Endothelial cell of umbilical vein (primary cell): ENCODE measurements at regions not wholly inside any gene's neighbourhood (a gene's known extent, or its start where the extent isn't known, plus 50 kb on each side); places are given as distances from the start of the nearest gene placed in this dataset.

Source experiments
- BruUV-seq: library from RNA; stranded (reverse); fragments of 400-500 nt; replicated peaks from 2 replicates; lab custom pipeline; 2021; lab: Mats Ljungman, UMichigan
- CTCF ChIA-PET: fragments of 300-600, 350-600 bp; sonication (Branson Sonifier 250); formaldehyde crosslinking; loops from one replicate; lab custom pipeline; 2021; ENCODE audit warnings: antibody characterized with exemption, inconsistent platforms; lab: Charles Lee
- POLR2A ChIA-PET: fragments of 300-600, 350-600 bp; sonication (Branson Sonifier 250); formaldehyde crosslinking; loops from one replicate; lab custom pipeline; 2021; ENCODE audit warnings: antibody characterized with exemption, inconsistent platforms; lab: Charles Lee
- DNase-seq: peaks from one replicate; pipeline ENCODE4 v3.0.0-alpha.2; 2011; ENCODE audit warnings: low read depth, low spot score
- FAIRE-seq: peaks from 2 replicates; lab custom pipeline; 2011; peaks lifted over from hg19 to GRCh38; lab: Jason Lieb, UNC
- H2AFZ ChIP-seq: 2 replicates; pipeline ENCODE4 v1.6.0; 2012; ENCODE audit warnings: low read depth, low read length, control low read depth, inconsistent platforms
- H3K27ac ChIP-seq: 2 replicates; pipeline ENCODE4 v1.5.1; 2011; ENCODE audit warnings: low read depth, mild to moderate bottlenecking, control low read depth, low read length, moderate library complexity; ENCODE audit not compliant: insufficient read depth
- H3K27me3 ChIP-seq, 2 experiments: 2 replicates each; pipeline versions ENCODE4 v1.6.0 to v1.6.1; 2011; ENCODE audit warnings: low read length in 2 of 2, mixed read lengths in 1 of 2; ENCODE audit not compliant: control insufficient read depth in 2 of 2, insufficient read depth in 2 of 2
- H3K36me3 ChIP-seq, 2 experiments: 2 replicates in 1 of 2; 3 replicates in 1 of 2; pipeline ENCODE4 v1.5.1; 2011; ENCODE audit warnings: low read length in 2 of 2, mild to moderate bottlenecking in 1 of 2, moderate library complexity in 1 of 2; ENCODE audit not compliant: control insufficient read depth in 2 of 2, insufficient read depth in 2 of 2; ENCODE audit errors: extremely low read depth in 1 of 2
- H3K4me1 ChIP-seq: 3 replicates; pipeline ENCODE4 v1.5.1; 2011; ENCODE audit warnings: mild to moderate bottlenecking, low read length; ENCODE audit not compliant: control insufficient read depth, insufficient read depth; ENCODE audit errors: extremely low read depth
- H3K4me2 ChIP-seq: 2 replicates; pipeline ENCODE4 v1.6.1; 2011; ENCODE audit warnings: low read length, control low read depth, mixed read lengths; ENCODE audit not compliant: insufficient read depth
- H3K4me3 ChIP-seq, 3 experiments: fragments of 200-600 bp in 1 of 3; sonication (generic), shearing (Covaris generic) in 1 of 3; replicated peaks in 1 of 3; 2 replicates each; pipeline ENCODE4 v1.5.1; 2011 to 2016; ENCODE audit warnings: control low read depth in 3 of 3, low read length in 3 of 3, mild to moderate bottlenecking in 2 of 3, inconsistent platforms in 1 of 3, low read depth in 1 of 3, moderate library complexity in 1 of 3; ENCODE audit not compliant: insufficient read depth in 1 of 3
- H3K79me2 ChIP-seq: 2 replicates; pipeline ENCODE4 v1.6.0; 2012; ENCODE audit warnings: low read length, inconsistent platforms; ENCODE audit not compliant: control insufficient read depth, insufficient read depth
- H3K9ac ChIP-seq: replicated peaks from 2 replicates; pipeline ENCODE3; 2011; ENCODE audit warnings: low read length, control low read depth; ENCODE audit not compliant: insufficient read depth; ENCODE audit errors: extremely low read depth
- H3K9me1 ChIP-seq: replicated peaks from 3 replicates; pipeline ENCODE4 v1.6.0; 2011; ENCODE audit warnings: mild to moderate bottlenecking, low read length; ENCODE audit not compliant: control insufficient read depth, insufficient read depth; ENCODE audit errors: extremely low read depth
- H3K9me3 ChIP-seq: replicated peaks from 2 replicates; pipeline ENCODE4 v1.5.1; 2012; ENCODE audit warnings: low read length, inconsistent platforms; ENCODE audit not compliant: control insufficient read depth, insufficient read depth
- H4K20me1 ChIP-seq: replicated peaks from 2 replicates; pipeline ENCODE3; 2011; ENCODE audit warnings: mild to moderate bottlenecking, low read length; ENCODE audit not compliant: control insufficient read depth, insufficient read depth; ENCODE audit errors: extremely low read depth
- MYC ChIP-seq: IDR thresholded peaks from one replicate; pipeline ENCODE4 v1.6.1; 2011; ENCODE audit warnings: mild to moderate bottlenecking, low read depth, low read length
- POLR2A ChIP-seq: IDR thresholded peaks from 2 replicates; pipeline ENCODE4 v1.6.1; 2012; ENCODE audit warnings: low read depth, mild to moderate bottlenecking, control low read depth, low read length
- POLR2AphosphoS5 ChIP-seq: IDR thresholded peaks from 2 replicates; pipeline ENCODE4 v1.6.1; 2012; ENCODE audit warnings: low read depth, mild to moderate bottlenecking, control low read depth, low read length, moderate library complexity; ENCODE audit not compliant: insufficient read depth
- dilution Hi-C: fragments of 300-500 bp; cut with MboI; formaldehyde crosslinking; loops from one replicate; pipeline ENCODE4 v1.15.0; 2019; ENCODE audit warnings: low sequenced_read_pairs; ENCODE audit not compliant: extremely low pct_ligation_motif_present
- intact Hi-C: fragments of 100-400 bp; cut with micrococcal nuclease; formaldehyde crosslinking; loops from one replicate; pipeline ENCODE4 v1.10.0; 2022

GRCh38 chr2:107776362-107776761, 50.3 kb upstream of the RGPD4 start:
- Histone ChIP-seq H3K4me1 (no peaks in the 10 kb centered on the region), H2AFZ (no peak overlapping the region), H3K27ac (no peak overlapping the region), H3K36me3 (no peaks in the 10 kb centered on the region), H4K20me1 (no peaks in the 10 kb centered on the region), H3K4me2 (no peak overlapping the region), H3K4me3 (no peak overlapping the region), H3K9me1 (no peaks in the 10 kb centered on the region), H3K9ac (no peak overlapping the region), H3K79me2 (no peaks in the 10 kb centered on the region), H3K9me3 (no peaks in the 10 kb centered on the region), H3K27me3 (no peaks in the 10 kb centered on the region)
- dilution Hi-C loops = no loop called here
- DNase-seq (no peak), FAIRE-seq (no peak)
- TF ChIP-seq MYC = no peak
- no peak for TF ChIP-seq POLR2A
- no peak for TF ChIP-seq POLR2AphosphoS5
- BruUV-seq = no TSS peak
- ChIA-PET CTCF (no interaction called here), POLR2A (no interaction called here)
- intact Hi-C loops = no loop called here
